HG03108 (cell line): ENCODE measurements at regions not wholly inside any gene's neighbourhood (a gene's known extent, or its start where the extent isn't known, plus 50 kb on each side); places are given as distances from the start of the nearest gene placed in this dataset.

Source experiments
- ATAC-seq: cut with Tn5 transposase; IDR thresholded peaks from one replicate; pipeline ENCODE4 v1.9.1; 2021; ENCODE audit warnings: moderate library complexity; ENCODE audit not compliant: unreplicated experiment

- no peak for ATAC-seq
Measured at GRCh38 chr2:180742801-180743200, 237.6 kb upstream of the UBE2E3 start.

DNA sequence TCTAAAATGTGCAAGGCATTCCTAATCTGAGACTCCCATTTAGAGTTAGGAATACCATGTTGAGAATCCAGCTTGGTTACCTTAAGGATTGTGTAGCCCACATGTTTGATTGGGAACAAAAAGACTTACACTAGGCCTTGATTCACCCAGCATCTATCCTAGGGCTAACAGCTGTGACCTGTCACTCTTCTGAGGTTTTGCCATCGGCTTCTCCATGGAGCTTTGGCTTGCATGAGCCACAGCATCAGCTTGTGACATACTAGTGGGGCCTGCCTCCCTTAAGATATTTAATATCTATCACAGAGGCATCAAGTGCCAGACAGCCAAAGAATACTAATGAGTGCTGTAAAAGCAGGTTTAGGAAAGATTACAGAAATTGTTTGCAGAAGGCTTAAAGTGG lies 241.3 kb upstream of the UBE2E3 start:
- no peak for ATAC-seq

- no peak for ATAC-seq
Measured at GRCh38 chr2:180735799-180736198, 244.6 kb upstream of the UBE2E3 start.

- no peak for ATAC-seq
Measured at GRCh38 chr2:180734382-180734781, 246.0 kb upstream of the UBE2E3 start.

GRCh38 chr2:180733330-180733729 lies 247.1 kb upstream of the UBE2E3 start:
- no peak for ATAC-seq

GRCh38 chr2:180732337-180732736 lies 248.1 kb upstream of the UBE2E3 start:
- ATAC-seq: no peak

GRCh38 chr2:180730976-180731375 lies 249.4 kb upstream of the UBE2E3 start:
- no peak for ATAC-seq

DNA sequence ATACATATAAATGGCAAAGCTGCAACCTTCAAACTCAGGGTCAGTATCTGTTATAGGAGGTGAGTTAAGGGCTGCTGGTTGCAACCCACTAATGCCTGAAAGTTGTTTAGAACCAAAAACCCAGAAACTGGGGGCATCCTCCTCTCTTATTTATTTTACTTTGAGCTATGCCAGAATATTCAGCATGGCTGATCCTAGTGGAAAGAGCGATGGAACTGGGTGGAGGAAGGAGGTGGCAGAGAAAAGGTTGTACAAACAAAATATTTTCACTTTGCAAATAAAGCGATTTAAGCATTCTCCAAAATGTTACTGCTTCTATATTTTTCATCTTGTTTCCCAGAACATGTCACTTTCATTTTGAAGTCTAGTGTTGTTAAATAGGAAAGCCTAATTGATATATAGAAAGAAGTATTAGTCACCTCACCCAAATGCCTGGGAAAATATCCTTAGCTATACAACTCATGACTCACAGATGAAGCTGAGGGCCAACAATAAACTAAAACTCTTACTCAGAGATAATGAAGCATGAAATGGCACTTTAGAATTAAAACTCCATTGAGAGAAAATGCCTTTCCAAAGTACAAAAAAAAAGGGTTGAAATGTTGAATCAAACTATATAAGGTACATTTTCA lies 251.4 kb upstream of the UBE2E3 start:
- no peak for ATAC-seq

GRCh38 chr2:180723712-180724111 lies 256.7 kb upstream of the UBE2E3 start:
- ATAC-seq: no peak

GRCh38 chr2:180722551-180723239 lies 257.7 kb upstream of the UBE2E3 start:
- ATAC-seq: no peak

DNA sequence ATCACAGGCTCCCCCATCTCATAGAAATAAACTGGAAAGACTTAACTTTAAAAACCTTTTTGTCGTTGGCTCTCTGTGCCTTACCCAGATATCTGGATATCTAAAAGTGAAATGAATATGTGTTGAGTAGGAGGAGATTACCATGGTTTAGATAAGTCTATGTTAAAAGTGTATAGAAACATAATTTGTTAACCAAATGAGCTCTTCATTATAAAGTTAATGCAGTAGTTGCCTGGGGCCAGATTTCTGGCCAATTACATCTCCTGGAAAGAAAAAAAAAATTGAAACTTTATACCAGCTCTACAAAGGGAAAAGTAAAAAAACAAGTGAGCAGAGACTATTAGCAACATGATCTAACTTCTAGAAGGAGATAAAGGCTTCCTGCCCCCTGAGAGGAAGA lies 259.6 kb upstream of the UBE2E3 start:
- no peak for ATAC-seq

DNA sequence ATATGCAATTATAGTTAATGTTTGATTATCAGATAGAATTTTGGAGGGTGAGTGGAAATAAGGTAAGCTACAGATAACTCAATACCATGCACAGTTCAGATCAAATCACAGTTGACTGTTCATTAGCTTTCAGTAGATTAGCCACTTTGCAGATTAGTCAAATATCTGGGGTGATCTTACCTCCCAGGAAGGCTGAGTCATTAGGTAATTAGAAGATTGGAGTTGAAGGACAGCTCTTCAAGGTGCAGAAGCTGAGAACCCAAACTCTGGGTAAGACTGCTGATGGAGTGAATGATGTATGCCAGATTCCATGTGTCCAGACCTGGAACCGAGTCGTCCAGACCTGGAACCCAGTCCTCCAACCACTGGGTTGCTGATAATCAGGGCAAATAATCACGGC lies 262.8 kb upstream of the UBE2E3 start:
- no peak for ATAC-seq

DNA sequence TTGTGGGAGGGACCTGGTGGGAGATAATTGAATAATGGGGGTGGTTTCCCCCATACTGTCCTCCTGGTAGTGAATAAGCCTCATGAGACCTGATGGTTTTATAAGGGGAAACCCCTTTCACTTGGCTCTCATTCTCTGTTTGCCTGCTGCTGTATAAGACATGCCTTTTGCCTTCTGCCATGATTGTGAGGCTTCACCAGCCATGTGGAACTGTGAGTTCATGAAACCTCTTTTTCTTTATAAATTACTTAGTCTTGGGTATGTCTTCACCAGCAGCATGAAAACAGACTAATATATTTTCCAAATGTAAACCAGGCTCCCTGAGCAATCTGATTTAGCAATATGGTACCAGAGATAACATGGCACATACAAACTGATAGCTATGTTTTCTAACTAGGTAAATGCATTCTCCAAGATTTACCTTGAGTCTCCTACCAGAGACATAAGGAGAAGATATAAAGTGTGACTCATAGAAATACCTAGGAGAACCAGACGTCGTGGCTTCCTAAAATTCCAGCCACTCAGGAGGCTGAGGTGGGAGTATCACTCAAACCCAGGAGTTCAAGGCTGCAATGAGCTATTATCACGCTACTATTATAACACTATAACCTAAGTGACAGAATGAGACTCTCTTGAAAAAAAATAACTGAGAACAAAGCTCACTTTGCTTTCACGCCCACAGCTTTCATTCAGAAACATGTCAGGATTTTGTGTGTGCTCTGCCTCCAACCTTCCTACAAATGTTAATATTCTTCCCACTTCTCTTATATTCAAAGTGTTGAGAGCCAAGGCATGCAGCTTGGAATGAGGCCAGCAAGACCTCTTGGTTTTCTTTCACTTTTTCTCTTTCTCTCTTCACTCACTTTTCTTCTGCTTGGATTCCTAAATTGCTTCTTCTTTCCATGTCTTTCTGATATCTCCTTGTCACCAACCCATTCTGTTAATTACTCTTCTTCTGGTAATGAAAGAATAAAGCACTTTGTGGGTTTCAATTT lies 263.9 kb upstream of the UBE2E3 start:
- ATAC-seq: no peak

DNA sequence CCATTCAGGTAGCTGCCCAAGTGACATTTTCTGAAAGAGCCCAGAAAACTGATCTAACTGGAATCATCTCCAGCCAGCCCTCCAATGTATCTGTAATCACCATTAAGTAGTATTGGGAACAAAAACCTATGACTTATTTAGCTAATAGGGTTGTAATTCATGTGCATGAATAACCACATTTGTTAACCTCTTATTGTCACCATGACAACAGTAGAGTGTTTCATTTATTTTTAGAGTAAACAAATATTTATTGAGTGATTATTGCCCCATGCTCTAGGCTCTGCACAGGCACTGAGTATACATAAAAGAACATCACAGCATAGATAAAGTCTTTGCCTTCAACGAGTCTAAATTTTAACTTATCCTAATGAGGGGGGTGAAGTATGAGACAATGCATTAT lies 265.4 kb upstream of the UBE2E3 start:
- ATAC-seq: no peak

- no peak for ATAC-seq
Measured at GRCh38 chr2:180709392-180710145, 270.8 kb upstream of the UBE2E3 start.

DNA sequence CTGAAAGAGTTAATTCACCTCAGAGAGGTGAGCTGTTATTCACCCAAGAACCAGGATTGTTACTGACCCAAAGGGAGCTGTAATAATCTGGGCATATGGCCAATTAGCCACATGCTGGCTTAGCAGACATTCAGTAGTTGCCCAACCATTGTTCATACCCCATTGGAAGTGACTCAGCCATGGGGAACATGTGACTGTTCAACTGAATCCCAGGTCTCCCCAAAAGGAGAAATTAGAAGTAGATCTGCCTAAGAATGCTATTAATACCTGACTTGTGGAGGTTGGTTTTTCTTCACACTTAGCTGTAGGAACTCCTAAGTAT lies 272.6 kb upstream of the UBE2E3 start:
- no peak for ATAC-seq

- no peak for ATAC-seq
Measured at GRCh38 chr2:180707175-180707883, 273.1 kb upstream of the UBE2E3 start.

DNA sequence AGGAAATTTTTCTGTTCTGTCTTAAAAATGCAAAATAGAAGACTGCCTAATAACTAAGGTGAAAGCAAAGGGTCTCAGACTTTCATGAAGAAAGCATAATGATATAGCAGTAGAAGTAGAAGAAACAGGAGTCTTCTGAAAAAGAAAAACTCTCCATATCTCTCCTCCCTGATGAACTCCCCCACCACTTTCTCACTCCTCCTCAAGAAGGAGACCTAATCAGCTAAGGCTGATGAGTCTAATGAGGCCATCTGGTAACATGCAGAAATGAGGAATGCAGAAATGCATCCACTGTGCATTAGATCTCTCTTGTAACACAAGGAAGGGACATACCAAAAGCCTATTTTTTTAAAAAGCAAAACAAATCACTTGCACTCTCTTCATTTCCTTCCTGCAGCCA lies 273.7 kb upstream of the UBE2E3 start:
- ATAC-seq: no peak

DNA sequence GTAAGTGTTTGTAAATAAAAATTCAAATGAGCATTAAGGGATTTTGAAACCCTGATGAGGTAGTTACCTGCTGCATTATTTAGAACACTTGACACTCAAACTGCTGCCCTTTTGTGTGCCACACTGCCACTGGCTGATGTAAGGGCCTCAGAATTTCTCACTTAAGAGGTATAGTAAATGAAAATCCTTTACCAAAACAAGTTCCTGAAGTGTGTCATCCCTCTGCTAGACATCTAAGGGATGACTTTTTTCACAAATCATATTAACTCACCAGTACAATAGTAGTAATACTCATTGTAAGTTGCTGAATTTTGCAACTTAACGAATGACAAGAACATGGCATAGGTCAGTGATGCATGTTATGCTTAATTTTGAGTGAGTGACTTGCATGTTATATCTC lies 274.9 kb upstream of the UBE2E3 start:
- ATAC-seq: no peak

- no peak for ATAC-seq
Measured at GRCh38 chr2:180705122-180705521, 275.3 kb upstream of the UBE2E3 start.
